GM21723 (cell line): ENCODE measurements at regions not wholly inside any gene's neighbourhood (a gene's known extent, or its start where the extent isn't known, plus 50 kb on each side); places are given as distances from the start of the nearest gene placed in this dataset.
"Not testable (repeated sequence)": the region's sequence is repeated elsewhere in the genome, so short reads cannot be mapped to it uniquely, and the experiment has no call there.

ENCODE experiments used
- ATAC-seq: cut with Tn5 transposase; IDR thresholded peaks from one replicate; pipeline ENCODE4 v1.9.1; 2021; ENCODE audit warnings: mild to moderate bottlenecking, moderate library complexity; ENCODE audit not compliant: unreplicated experiment

- no peak for ATAC-seq
Observed at GRCh38 chr1:61028136-61028535, 54.2 kb upstream of the NFIA start.

GRCh38 chr1:61018068-61018467 lies 64.3 kb upstream of the NFIA start:
- ATAC-seq: not testable (repeated sequence)

- ATAC-seq: no peak
Observed at GRCh38 chr1:61017651-61018050, 64.7 kb upstream of the NFIA start.

DNA sequence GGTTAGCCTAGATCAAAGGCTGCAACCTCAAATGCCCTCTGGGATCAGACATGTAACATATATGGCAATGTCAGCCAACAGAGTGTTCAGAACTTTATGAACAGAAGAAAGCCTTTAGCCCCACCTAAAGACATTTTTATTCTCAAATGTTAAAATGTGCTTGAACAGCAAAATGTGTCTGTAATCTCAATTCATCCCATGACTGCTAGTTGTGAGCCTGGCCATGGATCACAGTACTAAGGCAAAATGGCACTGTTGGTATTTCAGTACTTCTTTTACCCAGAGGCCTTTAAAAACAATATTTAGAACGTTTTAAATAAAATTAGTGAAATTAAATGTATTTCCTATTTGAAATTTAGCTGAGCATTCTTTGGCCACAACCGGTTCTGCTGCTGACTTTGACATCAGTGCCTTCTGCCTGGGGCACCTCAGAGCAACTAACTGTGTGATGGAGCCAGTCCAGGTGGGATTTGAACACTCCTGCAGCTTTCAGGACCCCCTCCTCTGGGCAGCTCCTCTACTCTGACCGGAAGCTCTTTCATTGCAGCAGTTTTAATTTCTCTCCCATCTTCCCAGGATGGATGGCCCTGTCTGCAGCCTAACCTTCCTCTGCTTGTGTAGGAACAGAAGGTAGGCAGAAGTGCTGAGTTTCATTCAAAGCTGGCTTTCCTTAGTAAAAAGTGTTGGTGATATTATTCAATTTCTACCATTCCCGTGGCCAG lies 68.3 kb upstream of the NFIA start:
- ATAC-seq: no peak

DNA sequence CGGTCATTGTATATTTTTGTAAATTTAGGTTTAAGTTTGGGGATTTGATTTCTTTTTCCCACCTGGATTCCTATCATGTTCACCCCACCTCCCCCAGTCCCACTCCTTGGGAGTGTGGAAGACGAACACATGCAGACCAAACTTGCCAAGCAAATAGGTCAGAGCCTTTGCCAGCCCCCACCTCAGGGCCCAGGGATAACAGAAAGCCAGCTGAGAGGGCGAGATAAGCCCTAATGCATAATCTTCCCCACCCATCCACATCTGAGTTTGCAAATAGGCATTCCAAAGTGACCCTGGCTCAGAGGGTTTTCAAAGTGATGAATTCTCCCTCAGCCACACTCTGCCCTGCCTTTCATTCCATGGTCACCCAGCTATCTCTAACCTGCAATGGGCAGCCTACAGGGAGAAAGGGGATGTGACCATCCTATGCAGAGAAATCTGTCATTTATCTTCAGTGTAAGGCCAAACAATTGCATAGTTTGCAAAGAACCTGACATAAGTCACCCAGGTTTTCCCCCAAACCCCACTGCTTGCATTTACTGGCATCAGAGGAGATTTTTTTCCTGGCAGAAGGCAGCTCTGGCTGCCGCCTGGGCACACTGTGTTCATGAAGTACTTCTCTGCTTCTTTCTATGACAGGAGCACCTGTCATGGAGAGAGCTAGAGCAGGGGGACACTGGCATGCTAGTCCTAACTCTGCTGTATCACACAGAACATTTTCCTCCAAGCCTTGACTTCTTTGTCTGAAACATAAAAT lies 69.0 kb upstream of the NFIA start:
- ATAC-seq: no peak

GRCh38 chr1:61012341-61012761 lies 70.0 kb upstream of the NFIA start:
- no peak for ATAC-seq

- ATAC-seq: no peak
Observed at GRCh38 chr1:61011561-61012263, 70.6 kb upstream of the NFIA start.

DNA sequence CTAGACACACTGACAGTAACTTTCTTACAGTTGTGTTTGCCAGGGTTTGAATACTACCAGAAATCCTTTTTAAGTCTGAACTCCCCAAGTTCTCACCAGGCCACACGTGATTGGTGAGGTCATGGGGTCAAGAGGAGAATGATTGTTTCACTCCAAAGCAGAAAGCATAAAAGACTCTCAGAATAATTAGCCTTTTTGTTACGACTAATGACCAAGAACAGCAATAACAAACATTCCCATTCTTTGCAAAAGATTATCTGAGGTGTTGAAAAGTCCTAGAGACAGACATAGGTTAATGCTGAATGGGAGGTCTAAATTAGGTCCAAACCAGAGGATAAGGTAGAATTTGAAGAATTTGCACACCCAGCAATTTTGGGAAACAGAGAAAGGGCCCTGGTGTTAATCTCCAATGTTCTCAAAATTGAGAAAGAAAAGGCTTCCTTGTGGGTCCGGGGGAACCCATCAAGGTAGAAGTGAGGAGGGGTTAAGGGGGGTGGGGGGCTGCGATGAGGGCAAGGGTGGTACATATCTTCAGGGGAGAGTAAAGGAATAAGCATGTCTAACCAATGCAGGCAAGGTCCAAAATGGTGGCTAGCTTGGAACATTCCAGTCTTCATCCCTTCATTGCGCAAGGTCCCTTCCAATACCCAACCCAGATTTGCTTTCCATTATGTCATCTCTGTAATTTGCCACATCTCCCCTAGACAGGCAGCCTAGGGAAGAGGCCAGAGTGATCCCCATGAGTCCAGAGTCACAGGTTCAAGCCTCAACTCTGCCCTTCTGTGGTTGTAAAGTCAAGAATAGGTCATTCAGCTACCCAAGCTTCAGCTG lies 74.6 kb upstream of the NFIA start:
- no peak for ATAC-seq

DNA sequence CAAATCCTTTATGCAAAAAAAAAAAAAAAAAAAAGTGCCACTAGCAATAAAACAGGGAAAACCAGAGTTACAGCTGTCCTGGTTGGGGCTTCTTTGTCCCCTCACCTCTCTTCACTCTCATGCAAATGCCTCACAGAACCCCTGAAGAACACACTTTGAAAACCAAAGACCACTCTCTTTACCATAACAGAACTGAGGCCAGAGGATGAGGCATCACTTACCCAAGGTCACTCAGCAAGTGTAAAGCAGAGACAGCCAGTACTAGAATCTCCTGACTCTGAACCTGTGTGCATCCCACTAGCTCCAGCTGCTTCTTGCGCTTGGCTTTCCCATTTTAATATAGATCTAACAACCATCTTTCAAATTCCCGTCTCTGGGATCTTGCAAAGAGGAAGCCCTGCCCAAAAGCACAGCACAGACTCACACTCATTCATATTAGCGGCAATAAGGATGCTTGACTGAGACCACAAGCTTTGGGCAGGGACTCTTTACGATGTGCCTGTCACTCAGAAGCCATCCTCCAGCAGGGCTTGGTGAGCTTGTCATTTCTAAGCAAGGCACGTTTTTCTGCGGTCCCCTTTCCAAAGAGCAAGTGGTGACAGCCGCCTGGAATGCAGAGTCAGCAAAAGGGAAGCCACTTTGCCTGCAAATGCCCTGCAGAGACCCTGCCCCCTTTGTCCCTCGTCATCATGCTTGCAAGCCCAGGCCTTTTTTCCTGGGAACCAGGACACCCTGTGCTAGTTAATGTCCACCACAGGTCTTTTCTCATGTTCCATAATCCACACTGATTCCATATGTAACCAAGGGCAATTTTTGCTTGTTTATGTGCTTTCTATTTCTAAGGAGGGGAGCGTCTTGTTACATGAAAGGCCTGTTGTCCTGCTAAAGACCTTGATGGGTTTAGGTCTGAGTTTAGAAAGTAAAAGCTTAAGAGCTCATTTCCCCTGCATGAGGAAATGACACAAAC lies 76.5 kb upstream of the NFIA start:
- ATAC-seq: no peak

DNA sequence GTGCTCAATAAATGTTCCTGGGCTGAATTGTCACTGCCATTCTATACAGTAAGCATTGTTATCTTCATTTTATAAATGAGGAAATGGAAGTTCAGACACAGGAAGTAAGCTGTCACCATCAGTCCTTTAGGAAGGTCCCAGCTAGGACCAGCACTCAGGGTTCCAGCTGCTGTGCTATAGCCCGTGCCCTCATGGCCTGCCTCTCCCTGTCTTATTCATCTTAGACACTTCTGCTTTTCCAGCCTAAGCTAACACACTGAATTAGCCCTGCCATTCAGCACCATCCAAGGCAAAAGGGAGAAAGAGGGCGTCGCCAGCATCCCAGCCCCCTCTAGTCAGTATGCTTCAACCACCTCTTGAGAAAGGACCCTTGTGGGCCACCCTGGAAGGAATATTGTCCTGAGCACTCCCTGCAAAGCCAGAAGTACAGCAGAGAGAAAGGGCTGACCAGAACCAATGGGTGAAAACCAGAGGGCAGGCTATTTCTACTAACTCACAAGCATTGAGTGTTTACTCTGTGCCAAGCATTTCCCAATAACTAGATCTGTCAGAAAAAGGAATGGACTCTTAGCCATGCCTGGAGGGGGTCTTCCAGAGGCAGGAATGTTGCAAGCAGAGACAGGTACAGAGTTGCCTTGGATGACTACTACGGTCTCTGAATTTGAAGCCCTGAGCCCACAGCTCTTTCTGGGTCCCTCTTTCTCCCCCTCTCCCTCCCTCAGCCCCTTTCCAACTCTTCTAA lies 77.9 kb upstream of the NFIA start:
- ATAC-seq: no peak

GRCh38 chr1:61000327-61000726 lies 82.0 kb upstream of the NFIA start:
- no peak for ATAC-seq

DNA sequence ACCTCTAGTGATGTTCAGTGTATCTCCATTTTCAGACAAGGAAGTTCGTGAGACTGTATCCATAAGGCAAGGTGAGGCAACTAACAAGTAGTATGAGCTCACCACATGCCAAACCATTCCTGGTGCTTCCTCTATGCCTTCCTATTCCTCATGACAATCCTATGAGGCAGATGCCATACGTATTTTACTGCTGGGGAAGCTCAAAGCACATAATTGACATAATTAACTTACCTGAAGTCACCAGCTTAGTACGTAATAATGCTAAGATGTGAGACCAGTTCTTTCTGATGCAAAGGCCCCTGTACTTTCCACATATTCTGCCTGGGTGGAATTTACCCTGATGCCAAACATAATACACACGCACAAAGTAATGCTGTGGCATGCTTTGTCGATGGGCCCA lies 83.6 kb upstream of the NFIA start:
- ATAC-seq: no peak

GRCh38 chr1:60994828-60995492 lies 87.4 kb upstream of the NFIA start:
- no peak for ATAC-seq

DNA sequence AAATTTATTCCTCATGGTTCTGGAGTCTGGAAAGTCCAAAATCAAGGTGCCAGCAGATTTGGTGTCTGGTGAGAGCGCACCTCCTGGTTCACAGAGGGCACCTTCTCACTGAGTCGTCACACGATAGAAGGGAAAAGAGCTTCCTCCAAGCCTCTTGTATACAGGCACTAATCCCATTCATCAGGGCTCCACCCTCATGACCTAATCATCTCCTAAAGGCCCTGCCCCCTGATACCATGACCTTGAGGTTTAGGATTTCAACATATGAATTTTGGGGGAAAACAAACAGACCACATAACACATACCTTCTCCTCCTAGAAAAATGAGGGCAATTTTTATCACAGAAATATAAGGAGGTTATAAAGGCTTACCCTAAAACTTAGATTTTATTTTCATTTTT lies 88.0 kb upstream of the NFIA start:
- no peak for ATAC-seq

GRCh38 chr1:60992165-60992564 lies 90.2 kb upstream of the NFIA start:
- no peak for ATAC-seq

- ATAC-seq: no peak
Observed at GRCh38 chr1:60990714-60991090, 91.7 kb upstream of the NFIA start.

DNA sequence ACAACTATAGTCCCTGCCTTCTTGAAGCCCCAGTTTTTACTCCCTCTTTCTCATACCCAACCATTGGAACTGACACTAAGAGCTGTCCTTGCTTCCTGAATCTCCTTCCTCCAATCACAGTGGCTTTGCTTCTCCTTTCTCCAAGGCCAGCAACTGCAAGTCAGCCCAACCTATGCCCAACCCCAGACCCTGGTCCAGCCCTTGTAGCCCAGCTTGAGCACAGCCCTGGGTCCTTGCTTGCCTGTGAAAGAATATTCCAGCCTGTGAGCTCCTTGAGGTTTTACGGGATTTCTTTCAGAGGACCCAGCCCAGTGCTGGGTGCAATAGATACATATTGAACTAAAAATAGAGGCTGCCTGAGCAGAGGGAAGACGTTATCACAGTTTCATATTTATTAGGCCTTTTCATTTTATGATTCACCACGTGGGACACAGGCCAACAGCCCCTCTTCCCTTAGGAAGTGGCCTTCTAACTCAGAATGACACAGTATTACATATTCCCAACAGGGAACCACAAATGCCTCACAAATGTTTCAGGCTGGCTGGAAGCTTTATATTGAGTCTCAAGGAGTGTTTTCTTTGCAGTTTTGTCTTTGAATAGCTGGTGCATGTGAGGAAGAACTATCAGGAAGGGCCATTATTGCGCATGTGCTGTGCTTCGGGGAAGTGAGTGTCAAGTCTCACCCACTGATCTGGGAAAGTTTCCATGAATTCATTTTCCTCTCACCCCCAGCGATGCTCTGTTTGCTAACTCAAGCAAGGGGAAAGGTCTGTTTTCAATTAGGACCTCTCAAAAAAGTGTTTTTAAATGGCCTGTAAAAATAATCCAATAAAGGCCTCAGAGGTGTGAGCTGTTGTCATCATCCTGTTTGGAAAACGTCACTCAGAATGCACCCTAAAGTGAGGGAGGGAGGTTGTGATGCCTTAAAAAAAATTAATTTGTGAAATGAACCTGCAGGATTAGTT lies 92.3 kb upstream of the NFIA start:
- ATAC-seq: no peak

DNA sequence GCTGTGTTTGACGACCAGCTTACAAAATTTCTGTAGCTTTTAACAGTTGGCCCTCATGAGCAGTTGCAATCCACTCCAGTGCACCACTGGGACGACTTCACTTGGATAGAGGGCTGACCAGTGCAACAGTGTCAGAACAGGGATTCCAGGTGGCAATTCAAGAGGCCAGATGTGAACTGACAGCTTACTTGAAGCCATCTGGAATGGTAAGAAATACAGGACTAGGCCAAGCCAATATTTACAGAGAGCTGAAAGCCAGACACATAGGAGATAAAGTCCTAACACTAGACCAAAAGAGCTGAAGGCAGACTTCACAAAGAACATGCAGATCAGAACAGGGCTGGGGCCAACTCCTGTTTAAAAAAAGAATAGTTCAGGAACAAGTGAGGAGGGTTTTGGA lies 93.5 kb upstream of the NFIA start:
- no peak for ATAC-seq
